ENCODE measurements at regions not wholly inside any gene's neighbourhood (a gene's known extent, or its start where the extent isn't known, plus 50 kb on each side); places are given as distances from the start of the nearest gene placed in this dataset.

DNA sequence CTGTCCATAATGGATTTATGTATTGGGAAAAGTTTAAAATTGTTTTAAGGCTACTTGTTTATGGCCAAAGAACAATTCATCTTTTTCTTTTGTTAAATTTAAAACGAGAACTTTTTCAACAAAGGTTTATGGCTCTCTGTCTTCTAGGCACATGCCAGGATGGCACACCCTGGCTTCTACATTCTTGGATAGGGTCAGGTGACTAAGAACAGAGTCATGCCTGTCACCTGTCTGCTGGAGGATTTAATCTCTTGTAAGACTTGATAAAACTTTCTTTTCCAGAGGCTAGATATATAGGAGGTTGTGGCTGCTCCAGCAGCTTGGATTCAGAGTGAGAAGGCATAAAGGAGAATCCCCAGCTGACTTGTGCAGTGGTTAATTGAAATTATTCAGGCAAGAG, 915.4 kb downstream of the GATA3 start:
- Histone ChIP-seq H3K4me1 (replicated peaks) (no peaks in the 10 kb centered on the region), H3K4me3 (no peak overlapping the region), H3K36me3 (no peaks in the 10 kb centered on the region), H3K27ac (no peak overlapping the region), H3K9me3 (replicated peaks) (no peaks in the 10 kb centered on the region), H3K27me3 (replicated peaks) (no peaks in the 10 kb centered on the region; the same call in 1 of the 2 replicates)
- DNase-seq (ENCODE audit: low read depth in 1 of 2, low spot score in 2 of 2), result no peak

DNA sequence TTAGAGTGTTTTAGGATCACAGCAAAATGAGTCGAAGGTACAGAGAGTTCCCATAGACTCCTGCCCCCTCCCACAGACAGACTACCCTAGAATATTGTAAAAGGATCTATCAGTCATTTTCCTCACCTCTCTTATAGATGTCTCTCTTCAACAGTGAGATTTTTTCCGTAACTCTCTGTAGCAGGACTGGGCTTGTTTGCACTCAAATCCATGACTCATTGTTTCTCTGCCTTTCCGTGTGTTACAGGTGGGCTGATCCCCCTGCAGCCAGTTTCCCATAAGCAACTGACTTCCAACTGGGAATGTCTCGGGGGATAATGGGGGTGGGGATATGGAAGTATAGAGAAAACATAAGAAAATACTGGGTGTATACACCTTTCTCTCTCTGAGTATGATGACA, 921.0 kb downstream of the GATA3 start:
- Histone ChIP-seq H3K4me1 (replicated peaks) (no peaks in the 10 kb centered on the region), H3K27me3 (replicated peaks) (no peaks in the 10 kb centered on the region), H3K4me3 (no peak overlapping the region), H3K9me3 (replicated peaks) (no peaks in the 10 kb centered on the region), H3K36me3 (no peaks in the 10 kb centered on the region), H3K27ac (no peak overlapping the region)
- no peak for DNase-seq (ENCODE audit: low read depth in 1 of 2, low spot score in 2 of 2)

DNA sequence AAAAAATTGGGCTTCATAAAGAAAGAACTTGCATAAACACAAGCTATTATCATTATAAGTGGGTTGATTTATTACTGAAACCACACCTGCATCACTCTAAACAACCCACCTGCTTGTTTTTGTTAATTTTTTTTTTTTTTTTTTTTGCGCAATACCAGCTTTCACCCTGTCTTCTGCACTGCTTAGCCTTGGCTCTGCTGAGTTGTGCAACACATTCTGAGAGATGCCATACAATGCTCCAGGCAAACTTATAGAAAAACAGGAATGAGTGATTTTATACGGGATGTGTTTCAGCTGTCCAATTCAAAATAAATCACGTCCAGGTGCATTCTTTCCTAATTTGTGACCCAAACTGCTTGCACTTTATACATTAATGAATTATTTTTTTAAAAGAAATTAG, 923.6 kb downstream of the GATA3 start:
- Histone ChIP-seq H3K27me3 (replicated peaks) (no peaks in the 10 kb centered on the region), H3K27ac (no peak overlapping the region), H3K4me3 (no peak overlapping the region), H3K4me1 (replicated peaks) (no peaks in the 10 kb centered on the region), H3K9me3 (replicated peaks) (no peaks in the 10 kb centered on the region), H3K36me3 (no peaks in the 10 kb centered on the region)
- no peak for DNase-seq (ENCODE audit: low read depth in 1 of 2, low spot score in 2 of 2)

DNA sequence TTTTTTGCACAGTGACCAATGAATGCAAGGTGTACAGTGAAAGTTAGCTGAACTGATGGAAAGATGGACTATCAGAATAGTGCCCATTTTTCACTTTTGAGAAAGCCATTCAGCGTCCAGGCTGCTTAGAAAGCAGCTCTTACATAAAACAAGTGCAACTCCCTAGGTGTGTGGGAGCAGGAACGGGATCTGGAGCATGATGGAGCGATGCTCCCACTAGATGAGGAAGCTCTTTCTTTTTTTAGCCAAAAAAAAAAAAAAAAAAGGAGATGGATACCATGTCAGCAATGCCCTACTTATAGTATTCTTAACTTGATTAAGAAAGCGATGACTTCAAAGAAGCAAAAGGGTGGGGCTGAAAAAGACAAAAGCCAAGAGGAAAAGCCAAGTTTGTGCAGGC, 925.5 kb downstream of the GATA3 start:
- no peaks in the 10 kb centered on the region for H3K36me3 ChIP-seq
- no peak overlapping the region for H3K4me3 ChIP-seq
- no peak for DNase-seq (ENCODE audit: low read depth in 1 of 2, low spot score in 2 of 2)
- no peaks in the 10 kb centered on the region for H3K27me3 ChIP-seq (replicated peaks)
- H3K9me3 ChIP-seq (replicated peaks), result no peaks in the 10 kb centered on the region
- H3K27ac ChIP-seq, result no peak overlapping the region
- no peaks in the 10 kb centered on the region for H3K4me1 ChIP-seq (replicated peaks)

DNA sequence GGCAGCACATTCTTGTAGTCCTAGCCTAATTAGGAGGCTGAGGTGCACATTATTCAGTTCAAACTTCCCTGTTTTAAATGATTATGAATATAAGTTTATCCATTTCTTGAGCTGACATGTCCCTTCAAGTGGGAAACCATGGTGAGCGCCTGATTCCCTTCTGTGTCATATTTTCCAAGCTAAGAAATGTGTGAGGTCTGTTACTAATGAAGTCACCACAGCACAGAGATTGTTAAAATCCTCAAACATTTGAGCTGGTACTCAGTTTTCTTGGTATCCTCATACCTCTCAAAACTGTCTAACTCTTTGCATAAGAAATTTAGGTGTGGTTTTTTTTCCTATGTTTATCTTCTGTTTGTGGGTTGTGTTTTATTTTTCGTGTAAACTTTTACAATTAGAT, 926.8 kb downstream of the GATA3 start:
- Histone ChIP-seq H3K36me3 (no peaks in the 10 kb centered on the region), H3K4me3 (no peak overlapping the region), H3K4me1 (replicated peaks) (no peaks in the 10 kb centered on the region), H3K9me3 (replicated peaks) (no peaks in the 10 kb centered on the region), H3K27ac (no peak overlapping the region), H3K27me3 (replicated peaks) (no peaks in the 10 kb centered on the region)
- DNase-seq (ENCODE audit: low read depth in 1 of 2, low spot score in 2 of 2), result no peak

DNA sequence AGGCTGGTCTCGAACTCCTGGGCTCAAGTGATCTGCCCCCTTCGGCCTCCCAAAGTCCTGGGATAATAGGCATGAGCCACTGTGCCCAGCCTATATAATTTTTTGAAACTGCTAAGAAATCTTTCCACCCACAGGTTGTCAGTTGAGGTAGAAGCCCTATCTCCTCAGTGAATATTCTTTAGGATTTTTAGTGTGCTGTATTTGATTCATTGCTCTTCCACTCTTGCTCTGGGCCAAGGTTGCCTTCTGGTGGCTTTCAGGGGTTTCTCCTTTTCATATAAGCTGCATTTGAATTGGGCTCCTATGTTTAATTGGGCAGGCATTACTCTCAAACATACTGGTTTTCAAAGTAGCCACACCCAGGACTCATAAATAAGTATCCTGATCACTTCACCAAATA, 931.2 kb downstream of the GATA3 start:
- Histone ChIP-seq H3K27me3 (replicated peaks) (no peaks in the 10 kb centered on the region; the same call in 1 of the 2 replicates), H3K27ac (no peak overlapping the region), H3K36me3 (no peaks in the 10 kb centered on the region), H3K4me1 (replicated peaks) (no peaks in the 10 kb centered on the region), H3K9me3 (replicated peaks) (no peaks in the 10 kb centered on the region), H3K4me3 (no peak overlapping the region)
- no peak for DNase-seq (ENCODE audit: low read depth in 1 of 2, low spot score in 2 of 2)

DNA sequence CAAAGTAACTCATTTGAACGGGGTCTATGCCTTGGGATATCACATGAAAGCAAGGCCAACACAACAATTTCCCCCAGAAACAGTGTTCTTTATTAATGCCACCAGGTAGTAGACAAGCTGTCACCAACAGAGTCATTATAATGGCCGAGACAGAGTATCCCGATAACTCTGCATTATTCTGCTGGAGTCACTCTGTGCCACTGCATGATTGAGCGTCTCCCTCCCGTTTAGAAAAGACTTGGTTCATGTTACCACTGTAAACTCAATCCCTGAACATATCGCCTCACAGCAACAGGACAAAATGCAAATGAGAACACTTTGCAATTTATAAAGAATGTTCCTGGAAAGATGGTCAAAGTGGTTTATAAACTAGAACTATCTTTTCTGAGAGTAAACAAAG, 932.5 kb downstream of the GATA3 start:
- Histone ChIP-seq H3K9me3 (replicated peaks) (no peaks in the 10 kb centered on the region), H3K4me3 (no peak overlapping the region), H3K27ac (no peak overlapping the region), H3K4me1 (replicated peaks) (no peaks in the 10 kb centered on the region), H3K27me3 (replicated peaks) (no peaks in the 10 kb centered on the region; the same call in 1 of the 2 replicates), H3K36me3 (no peaks in the 10 kb centered on the region)
- DNase-seq (ENCODE audit: low read depth in 1 of 2, low spot score in 2 of 2), result no peak

DNA sequence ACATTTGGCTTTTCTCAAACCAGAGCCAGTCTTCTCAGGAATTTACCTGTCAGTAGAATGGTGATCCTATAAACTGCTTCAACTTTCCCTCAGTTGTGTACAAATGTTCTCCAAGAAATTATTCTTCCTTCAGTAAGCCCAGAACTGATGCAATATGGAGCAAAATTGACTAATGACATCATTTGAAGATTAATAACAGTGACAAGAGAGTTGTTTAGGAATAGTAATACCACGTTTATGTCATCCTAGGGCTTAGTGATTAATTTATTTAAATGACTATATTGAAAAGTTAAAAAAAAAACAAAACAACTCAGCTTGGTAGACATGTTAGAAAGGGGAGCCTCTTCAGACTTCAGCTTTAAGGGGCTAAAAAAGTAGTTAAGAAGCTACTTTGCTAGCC, 933.2 kb downstream of the GATA3 start:
- DNase-seq (ENCODE audit: low read depth in 1 of 2, low spot score in 2 of 2), result no peak
- Histone ChIP-seq H3K27me3 (replicated peaks) (no peaks in the 10 kb centered on the region; the same call in 1 of the 2 replicates), H3K27ac (no peak overlapping the region), H3K4me3 (no peak overlapping the region), H3K9me3 (replicated peaks) (no peaks in the 10 kb centered on the region), H3K36me3 (no peaks in the 10 kb centered on the region), H3K4me1 (replicated peaks) (no peaks in the 10 kb centered on the region)

DNA sequence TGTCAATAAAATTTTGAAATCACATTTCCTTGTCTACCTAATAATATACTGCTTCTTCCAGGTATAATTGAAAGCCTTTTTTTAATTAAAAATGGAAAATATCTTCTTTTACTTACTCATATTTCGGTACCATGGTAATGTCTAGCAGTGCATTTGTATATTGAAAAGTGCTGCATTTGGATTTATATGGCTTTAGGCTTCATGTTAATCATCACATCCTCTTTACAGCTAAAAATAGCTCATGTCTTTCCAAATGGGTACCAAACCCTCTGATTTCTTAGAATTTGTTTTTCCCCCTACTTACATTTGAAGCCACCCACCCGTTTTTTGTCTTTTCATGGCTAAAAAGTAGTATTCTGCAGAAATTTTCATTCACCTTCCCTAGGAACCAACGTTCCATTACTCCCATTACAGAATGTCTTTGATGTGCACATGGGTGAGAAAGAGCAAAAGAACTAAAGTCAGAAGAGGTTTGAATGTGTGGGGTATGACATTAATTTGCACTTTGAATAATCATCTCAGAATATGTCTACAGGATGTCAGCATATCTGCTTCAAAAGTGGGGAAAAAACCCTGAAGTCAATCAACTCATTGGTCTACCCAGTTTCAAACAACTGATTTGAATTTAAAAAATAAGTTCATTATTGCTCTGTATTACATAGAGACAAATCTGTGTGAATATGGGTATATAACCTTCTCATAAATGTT, 935.9 kb downstream of the GATA3 start:
- H3K9me3 ChIP-seq (replicated peaks), result no peaks in the 10 kb centered on the region
- no peak for DNase-seq (ENCODE audit: low read depth in 1 of 2, low spot score in 2 of 2)
- H3K4me3 ChIP-seq, result no peak overlapping the region
- H3K27me3 ChIP-seq (replicated peaks), result no peaks in the 10 kb centered on the region; the same call in 1 of the 2 replicates
- no peaks in the 10 kb centered on the region for H3K4me1 ChIP-seq (replicated peaks)
- no peak overlapping the region for H3K27ac ChIP-seq
- no peaks in the 10 kb centered on the region for H3K36me3 ChIP-seq

- no peak for DNase-seq (ENCODE audit: low read depth in 1 of 2, low spot score in 2 of 2)
- H3K36me3 ChIP-seq, result no peaks in the 10 kb centered on the region
Measured at GRCh38 chr10:8992009-8992408, 937.5 kb downstream of the GATA3 start.

DNA sequence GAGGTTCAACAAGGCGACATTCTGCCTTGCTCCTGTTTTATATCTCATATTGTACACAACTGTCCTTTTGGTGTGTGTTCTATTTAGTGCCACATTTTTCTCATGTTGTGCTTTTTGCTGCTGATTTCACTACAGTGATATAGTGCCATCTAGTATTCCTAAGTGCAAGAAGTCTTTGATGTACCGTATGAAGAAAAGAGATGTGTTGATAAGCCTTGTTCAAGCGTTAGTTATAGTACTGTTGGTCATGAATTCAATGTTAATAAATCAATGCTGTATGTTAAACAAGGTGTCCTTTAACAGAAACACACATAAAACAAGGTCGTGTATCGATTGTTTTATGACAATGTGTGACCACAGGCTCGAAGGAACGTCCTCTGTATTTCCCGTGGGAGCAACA, 939.4 kb downstream of the GATA3 start:
- no peak overlapping the region for H3K4me3 ChIP-seq

More at GRCh38 chr10:8992009-8992408, 937.5 kb downstream of the GATA3 start:
- Histone ChIP-seq H3K4me1 (replicated peaks) (no peaks in the 10 kb centered on the region), H3K27ac (no peak overlapping the region), H3K9me3 (replicated peaks) (no peaks in the 10 kb centered on the region), H3K27me3 (replicated peaks) (no peaks in the 10 kb centered on the region; the same call in 1 of the 2 replicates), H3K4me3 (no peak overlapping the region)

GRCh38 chr10:8998751-8999150, 944.3 kb downstream of the GATA3 start:
- H3K4me3 ChIP-seq, result no peak overlapping the region
- no peaks in the 10 kb centered on the region for H3K4me1 ChIP-seq (replicated peaks)
- H3K27ac ChIP-seq, result no peak overlapping the region
- H3K27me3 ChIP-seq (replicated peaks), result no peaks in the 10 kb centered on the region
- H3K36me3 ChIP-seq, result no peaks in the 10 kb centered on the region
- no peaks in the 10 kb centered on the region for H3K9me3 ChIP-seq (replicated peaks)
- DNase-seq (ENCODE audit: low read depth in 1 of 2, low spot score in 2 of 2), result no peak

More for the DNA sequence above, 939.4 kb downstream of the GATA3 start:
- H3K36me3 ChIP-seq, result no peaks in the 10 kb centered on the region
- DNase-seq (ENCODE audit: low read depth in 1 of 2, low spot score in 2 of 2), result no peak
- H3K4me1 ChIP-seq (replicated peaks), result no peaks in the 10 kb centered on the region
- H3K27me3 ChIP-seq (replicated peaks), result no peaks in the 10 kb centered on the region; the same call in 1 of the 2 replicates
- H3K27ac ChIP-seq, result no peak overlapping the region
- H3K9me3 ChIP-seq (replicated peaks), result no peaks in the 10 kb centered on the region

GRCh38 chr10:9003122-9003521, 948.6 kb downstream of the GATA3 start:
- no peaks in the 10 kb centered on the region for H3K4me1 ChIP-seq (replicated peaks)
- no peaks in the 10 kb centered on the region for H3K9me3 ChIP-seq (replicated peaks)
- no peaks in the 10 kb centered on the region for H3K36me3 ChIP-seq
- no peak overlapping the region for H3K27ac ChIP-seq
- H3K4me3 ChIP-seq, result no peak overlapping the region
- no peaks in the 10 kb centered on the region for H3K27me3 ChIP-seq (replicated peaks)
- DNase-seq (ENCODE audit: low read depth in 1 of 2, low spot score in 2 of 2), result no peak

DNA sequence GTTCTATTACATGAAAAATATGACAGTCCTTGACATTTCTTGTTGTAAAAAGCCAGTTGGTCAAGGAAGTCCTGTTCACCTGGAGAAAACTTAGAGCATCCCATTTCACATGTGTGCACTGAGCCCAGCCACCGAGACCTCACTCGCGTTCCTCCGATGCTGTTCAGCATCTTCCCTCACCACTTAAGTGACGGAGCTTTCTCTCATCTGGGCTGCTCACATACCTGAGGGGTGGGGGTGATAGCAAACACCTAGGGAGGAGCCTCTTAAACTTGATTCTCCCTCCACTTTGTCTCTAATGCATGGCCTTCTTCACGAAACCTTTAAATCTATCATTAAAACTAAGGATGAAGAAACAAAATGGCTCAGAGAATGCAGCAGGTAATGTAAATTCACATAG, 950.2 kb downstream of the GATA3 start:
- H3K36me3 ChIP-seq, result no peaks in the 10 kb centered on the region
- no peaks in the 10 kb centered on the region for H3K9me3 ChIP-seq (replicated peaks)
- H3K27me3 ChIP-seq (replicated peaks), result no peaks in the 10 kb centered on the region
- H3K4me3 ChIP-seq, result no peak overlapping the region
- no peak overlapping the region for H3K27ac ChIP-seq
- DNase-seq (ENCODE audit: low read depth in 1 of 2, low spot score in 2 of 2), result no peak
- H3K4me1 ChIP-seq (replicated peaks), result no peaks in the 10 kb centered on the region

DNA sequence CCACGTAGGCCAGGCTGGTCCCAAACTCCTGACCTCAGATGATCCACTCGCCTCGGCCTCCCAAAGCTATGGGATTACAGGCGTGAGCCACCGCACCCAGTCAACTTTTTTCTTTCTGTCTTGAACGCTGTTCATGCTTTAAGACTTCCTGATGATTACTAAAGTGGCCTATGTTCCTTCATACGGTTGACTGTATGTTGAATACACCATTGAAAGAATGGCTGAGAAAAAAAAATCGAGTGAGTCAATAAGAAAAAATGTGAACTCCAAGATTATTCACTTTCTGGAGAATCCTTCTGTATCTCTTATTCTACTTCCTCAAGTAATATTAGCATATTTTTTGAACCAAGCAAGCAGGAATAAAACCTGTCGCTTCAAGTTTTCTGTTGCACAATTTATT, 955.0 kb downstream of the GATA3 start:
- Histone ChIP-seq H3K27ac (no peak overlapping the region), H3K27me3 (replicated peaks) (no peaks in the 10 kb centered on the region), H3K36me3 (no peaks in the 10 kb centered on the region), H3K9me3 (replicated peaks) (no peaks in the 10 kb centered on the region), H3K4me1 (replicated peaks) (no peaks in the 10 kb centered on the region), H3K4me3 (no peak overlapping the region)
- no peak for DNase-seq (ENCODE audit: low read depth in 1 of 2, low spot score in 2 of 2)
